ENCODE measurements at regions not wholly inside any gene's neighbourhood (a gene's known extent, or its start where the extent isn't known, plus 50 kb on each side); places are given as distances from the start of the nearest gene placed in this dataset.

DNA sequence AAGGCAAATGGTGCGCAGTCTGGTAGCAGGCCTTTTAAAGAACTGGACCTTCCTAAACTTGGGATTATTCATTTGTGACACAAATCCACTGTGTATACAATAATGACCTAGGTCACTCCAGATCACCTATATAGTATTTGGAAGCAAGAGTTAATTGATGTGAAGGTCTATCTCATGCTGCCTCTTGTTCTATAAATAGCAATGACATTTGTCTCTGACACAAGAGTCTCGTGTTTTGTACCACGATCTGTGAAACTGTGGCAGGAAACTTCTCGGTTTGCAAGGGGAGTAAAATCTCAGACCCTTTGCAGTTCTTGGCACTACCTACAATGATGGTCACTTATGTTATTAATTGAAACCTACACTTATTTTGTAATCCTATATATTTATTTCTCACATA lies 1408.4 kb downstream of the PCDH7 start:
- DNase-seq: no peak

DNA sequence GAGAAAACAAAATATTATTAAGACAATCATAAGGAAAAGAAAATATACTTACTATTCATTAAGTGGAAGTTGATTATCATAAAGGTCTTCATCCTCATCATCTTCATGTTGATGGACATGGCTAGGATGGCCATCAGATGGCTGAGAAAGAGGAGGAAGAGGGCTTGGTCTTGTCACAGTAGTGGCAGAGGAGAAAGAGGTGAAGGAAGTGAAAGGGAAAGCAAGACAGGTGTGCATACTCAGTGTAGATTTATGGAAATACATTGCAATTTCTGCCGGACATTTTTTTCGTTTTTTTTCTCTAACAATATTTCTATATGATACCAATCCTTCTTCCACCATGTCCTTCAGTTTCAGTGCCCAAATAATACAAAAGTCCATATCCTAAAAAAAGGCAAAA lies 1409.8 kb downstream of the PCDH7 start:
- DNase-seq: no peak

DNA sequence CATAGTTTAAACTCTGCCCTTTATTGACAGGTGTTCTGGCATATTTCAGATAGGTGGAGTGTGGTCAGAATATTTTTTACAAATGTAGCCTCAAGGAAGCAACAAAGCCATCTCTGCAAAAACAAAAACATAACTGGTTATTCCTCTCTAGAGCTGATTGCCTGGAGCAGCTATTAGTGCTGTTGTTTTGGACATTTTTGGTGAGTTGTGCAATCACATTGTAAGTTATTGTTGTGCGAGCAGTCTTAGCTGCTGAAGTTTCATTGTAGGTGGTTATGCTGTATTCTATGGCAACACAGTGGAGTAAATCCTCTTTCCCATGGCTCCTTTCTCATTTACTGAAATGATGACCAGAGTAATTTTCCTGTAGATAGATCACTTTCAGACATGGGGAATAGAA lies 1413.0 kb downstream of the PCDH7 start:
- no peak for DNase-seq

DNA sequence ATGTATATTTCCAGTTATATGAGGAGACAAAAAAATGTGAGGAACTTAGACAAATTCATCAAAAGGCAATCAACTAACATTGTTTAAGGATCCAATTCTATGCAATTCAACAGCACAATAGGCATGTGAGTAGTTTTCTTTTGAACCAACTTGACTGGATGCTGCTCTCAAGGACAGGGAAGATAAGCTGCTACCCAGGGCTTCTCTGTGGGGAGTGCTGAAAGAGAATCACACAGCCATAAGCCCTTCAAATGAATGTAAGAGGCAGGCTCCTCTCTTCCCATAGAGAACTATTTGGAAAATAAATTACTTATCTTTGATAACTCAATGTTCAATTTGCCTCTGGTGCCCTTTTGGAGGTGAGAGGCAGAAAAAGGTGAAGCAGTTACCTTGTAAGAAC lies 1413.6 kb downstream of the PCDH7 start:
- no peak for DNase-seq

DNA sequence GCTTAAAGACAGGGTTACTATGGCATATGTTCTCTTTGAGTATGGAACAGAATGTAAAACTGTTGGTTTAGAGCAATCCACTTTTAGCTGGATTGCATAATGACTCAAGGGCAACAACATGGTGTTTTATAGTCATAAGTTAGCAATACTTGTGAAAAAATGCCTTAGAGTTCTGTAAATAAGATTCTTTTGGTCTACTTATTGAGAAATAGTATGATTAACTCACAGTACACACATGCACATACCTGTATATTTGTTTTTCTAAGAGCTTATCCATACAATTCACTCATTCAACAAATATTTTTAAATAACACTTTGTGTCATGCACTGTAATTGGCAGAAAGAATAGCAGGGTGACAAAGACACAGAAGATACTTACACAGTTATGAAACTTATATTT lies 1415.5 kb downstream of the PCDH7 start:
- no peak for DNase-seq

DNA sequence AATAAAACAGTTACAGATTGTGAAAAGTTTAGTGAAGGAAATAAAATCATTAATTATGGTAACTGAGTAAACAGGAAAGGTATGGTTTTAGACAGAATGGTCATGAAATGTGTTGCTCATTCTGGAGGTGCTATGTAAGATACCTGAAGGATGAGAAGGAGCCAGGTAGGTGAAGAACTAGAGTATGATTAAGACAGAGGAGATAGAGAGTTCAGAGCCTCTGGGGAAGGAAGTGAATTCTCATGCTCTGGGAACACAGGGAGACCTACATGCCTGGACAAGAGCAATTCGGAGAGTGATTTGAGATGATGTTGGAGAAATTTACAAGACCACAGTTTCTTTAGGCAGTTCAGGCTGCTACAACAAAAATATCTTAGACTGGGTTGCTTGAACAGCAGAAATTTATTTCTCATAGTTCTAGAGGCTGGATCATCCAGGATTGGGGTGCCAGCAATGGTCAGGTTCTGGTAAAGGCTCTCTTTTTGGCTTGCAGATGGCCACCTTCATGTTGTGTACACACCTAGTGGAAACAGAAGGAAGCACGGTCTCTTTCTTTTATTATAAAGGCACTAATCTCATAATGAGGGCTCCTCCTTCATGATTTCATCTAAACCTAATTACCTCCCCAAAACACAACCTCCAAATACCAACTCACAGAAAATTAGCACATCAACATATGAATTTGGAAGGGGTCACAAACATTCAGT lies 1416.1 kb downstream of the PCDH7 start:
- no peak for DNase-seq

DNA sequence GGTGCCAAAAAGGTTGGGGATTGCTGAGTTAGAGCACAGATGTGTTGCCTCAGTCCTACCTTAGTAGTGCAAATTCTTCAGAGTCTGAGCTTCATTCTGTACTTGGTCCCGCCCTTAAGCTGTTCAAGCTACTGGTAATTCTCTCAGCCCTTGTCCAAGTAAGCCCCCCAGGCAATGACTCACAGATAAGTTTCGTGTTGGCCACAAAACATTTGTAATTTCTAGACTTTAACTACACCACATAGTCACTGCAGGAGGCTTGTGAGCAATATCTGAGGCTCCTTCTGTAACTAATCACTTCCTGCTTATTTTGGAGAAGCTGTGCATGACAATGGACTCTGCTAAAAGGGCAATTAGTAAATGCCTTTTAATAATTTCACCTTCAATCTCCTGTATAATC lies 1420.5 kb downstream of the PCDH7 start:
- no peak for DNase-seq

DNA sequence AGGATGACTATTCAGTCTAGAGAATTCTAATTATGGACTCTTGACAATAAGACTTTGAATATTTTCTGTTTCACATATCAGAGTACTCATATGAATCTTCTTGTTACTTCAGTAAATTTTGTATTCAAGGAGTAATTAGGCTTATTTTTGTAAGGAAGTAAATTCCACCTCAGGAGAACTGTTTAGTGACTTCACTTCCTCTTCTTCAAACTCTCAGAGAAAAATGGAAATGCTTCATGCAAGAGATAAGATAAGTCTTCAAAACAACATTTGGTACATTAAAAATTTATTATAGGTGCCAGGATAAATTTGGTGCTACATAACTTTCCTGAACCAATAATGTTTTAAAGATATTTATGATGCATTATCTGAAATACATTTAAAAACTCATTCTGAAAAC lies 1421.9 kb downstream of the PCDH7 start:
- no peak for DNase-seq

DNA sequence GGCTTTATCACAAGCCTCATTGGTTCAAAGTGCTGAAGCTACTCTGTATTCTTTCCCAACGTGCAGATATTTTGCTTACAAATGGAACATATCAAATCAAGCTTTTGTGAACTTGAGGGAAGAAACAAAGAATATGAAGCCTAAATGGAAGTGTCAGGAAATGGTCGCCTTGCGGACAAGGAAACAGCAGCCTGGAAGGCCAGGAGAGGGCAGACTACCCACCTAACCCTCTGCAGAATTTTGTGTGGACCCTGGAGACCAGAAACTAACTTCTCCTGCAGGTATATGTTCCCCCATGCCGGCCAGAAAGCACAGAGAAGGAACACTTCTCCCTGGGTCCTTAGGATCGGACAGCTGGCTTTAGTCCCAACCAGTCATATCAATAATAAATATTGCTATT lies 1425.8 kb downstream of the PCDH7 start:
- no peak for DNase-seq

DNA sequence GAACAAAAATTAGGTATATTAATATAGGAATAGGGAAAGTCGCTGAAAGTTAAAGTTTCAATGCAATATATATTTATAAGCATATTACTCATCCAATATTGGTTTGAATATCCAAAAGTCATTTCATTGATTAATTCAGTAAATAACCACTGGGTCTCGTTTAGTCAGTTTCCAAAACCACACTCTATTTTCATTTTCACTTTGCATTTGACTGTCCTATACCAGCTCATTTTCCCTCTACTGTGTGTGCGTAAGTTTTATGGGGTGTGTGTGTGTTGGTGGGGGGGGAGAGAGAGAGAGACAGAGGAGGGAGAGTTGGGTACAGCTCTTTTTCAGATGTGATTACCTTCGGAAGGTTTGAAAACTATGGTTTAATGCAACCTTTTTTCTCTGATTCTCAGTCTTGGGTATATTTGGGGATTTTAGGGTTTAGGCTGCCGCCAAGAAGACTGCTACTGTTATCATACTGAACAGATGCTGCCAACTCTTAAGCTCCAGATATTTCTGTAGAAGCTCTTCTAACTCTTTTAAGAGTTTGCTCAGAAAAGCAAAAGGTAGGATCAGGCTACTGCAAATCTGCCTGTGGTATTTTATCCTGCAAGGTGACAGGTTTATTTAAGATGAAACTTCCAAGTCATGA lies 1427.4 kb downstream of the PCDH7 start:
- DNase-seq: no peak

DNA sequence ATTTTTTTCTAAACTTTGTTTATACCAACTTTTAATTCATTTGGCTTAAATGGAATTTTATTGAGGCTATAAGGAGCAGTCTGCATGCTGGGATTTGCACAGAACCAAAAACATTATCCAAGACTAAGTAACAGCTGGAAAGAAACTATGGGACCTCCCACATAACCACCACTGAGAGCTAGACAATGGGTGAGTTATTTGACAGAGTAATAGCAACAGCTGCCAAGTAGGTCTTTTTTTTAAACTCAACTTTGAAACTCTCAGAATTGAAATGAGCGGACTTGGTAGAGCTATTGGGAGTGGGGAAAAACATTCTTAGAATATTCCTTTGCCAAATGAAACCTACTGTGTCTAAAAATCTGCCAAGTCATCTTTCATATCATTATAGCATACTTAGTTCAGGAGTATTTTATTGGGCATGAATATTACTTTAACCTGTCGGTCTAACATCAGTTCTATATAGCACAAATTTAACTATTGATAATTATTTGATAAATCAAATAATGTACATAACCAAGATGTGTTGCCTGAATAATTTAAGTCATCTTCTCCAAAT lies 1428.0 kb downstream of the PCDH7 start:
- no peak for DNase-seq

DNA sequence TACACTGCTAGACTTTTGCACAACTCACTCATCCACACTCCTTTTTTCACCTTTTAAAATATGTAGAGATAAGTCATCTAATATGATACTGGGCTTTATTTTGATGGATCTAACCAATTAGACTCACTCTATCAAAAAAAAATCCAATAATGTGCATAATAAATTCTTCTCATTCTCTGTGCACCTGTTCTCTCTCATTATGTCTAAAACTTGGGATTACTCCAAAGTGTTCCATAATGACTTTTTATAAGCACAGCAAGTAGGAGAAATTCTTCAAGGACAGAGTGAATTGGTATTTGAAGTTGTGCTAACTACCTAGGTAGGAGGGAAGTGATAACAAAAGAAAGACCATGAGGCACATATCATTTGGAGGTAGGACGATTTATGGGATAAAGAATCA lies 1438.8 kb downstream of the PCDH7 start:
- no peak for DNase-seq

DNA sequence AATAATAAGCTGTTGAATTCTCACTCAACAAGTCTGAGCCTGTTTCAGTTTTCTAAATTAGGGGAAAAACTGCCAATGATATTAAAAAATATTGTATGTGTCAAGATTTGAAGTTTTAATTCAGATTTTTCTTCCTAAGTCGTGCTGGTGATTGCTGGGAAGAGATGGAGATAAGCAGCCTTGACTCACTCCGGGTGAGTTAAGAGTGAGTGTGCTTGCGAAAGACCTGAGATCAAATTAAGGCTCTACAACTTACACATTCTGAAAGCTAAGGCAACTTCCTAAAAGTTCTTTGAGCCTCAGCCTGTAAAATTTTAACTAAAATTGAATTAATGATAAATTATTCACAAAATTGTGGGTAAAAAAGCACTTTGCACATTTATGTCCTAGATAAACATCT lies 1441.2 kb downstream of the PCDH7 start:
- DNase-seq: no peak

DNA sequence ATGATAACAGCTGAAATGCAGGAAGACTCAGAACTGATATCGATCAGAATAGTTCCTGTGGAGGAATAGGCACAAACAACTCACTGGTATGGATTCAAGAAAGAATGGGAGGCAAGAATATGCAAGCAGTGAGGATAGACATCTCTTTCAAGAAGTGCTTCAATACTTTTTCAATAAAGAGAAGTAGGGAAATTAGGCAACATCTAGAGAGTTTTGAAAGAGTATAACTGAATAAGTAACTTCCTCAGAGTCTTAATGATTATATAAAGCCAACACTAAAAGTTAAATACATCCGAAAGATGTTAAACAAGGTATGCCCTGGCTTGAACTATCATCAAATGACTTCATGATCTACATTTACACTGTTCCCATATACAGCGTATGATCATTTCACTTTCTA lies 1443.0 kb downstream of the PCDH7 start:
- DNase-seq: no peak

DNA sequence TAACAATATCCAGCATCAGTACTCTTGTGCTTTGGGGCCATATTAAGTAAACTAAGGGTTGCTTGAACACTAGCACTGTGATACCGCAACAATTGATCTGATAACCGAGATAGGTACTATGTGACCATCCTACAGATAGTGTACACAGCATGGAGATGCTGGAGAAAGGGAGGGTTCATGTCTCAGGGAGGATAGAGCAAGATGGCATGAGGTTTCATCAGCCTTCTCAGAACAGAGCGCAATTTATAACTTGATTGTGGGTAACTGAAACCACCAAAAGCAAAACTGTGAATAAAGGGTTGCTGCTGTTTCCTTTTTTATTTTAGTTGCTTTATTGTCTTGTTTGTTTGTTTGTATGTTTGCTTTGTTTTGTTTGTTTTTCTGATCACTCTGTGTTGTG lies 1449.7 kb downstream of the PCDH7 start:
- DNase-seq: no peak

DNA sequence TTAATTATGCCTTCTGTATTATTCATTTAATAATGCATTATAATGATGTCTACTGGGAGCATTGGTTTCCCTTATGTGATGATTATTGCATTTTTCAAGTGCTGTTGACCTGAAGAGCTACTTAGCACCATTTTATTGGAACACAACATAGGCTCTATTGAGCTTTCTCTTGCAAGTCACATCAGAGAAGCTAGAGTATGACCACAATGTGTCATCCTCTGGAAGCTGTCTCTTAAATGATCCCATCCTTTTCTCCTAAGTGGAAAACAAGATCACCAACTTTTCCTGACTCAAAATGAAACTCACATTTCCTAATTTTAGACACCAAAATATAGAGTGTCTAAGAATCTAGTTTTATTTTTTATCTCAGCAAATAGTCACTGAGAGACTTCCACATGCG lies 1451.9 kb downstream of the PCDH7 start:
- no peak for DNase-seq

DNA sequence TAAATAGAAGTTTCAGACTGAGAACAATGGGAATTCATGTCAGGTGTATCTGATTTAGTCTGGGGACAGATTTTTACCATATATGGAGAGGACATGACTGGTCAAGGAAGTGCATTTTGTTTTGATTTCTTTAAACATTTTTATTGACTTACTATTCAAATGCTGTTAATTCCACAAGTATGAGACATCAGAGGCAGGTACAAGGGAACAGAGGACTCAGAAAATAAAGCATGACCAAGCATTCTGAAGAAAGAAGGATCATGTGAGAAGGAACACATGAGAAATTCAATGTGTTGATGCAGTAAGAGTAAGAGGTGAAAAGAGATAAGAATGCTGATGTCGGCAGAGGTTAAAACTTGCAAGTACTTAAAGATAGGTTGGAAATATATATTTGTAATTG lies 1452.6 kb downstream of the PCDH7 start:
- no peak for DNase-seq

DNA sequence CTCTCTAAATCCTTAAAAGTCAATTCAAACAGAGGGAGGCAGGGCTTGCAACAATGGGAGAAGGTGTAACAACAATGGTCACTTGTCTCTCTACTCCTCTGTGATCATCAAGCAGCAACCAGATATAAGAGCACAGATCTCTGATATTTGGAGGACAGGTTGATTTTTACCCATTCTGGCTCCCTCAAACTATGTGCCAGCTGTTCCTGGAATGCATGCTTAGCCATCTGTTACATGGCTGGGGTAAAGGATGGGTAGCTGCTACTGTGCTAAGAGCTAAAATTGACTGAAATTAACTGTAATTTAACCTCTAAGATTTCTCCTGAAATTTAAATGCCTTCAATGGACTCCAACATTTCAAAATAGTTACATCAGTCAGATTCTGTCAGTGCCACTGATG lies 1459.9 kb downstream of the PCDH7 start:
- no peak for DNase-seq

DNA sequence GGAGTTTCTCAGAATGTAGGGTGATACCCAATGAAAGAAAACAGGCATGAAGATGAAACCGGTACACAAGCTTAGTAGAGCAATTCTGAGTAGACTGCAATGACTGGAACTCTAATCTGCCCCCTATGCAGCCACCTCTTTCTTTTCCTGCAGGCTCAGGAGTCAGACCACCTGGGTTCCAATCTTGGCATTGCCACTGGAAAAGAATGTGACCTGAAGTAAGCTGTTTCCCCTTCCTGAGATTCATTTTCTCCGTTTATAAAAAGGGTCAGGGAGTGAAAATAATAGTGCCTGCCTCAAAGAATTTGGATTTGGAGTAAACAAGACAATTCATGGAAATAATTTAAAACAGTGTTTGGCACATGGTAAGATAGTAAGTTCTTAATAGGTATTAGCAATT lies 1464.0 kb downstream of the PCDH7 start:
- DNase-seq: no peak

DNA sequence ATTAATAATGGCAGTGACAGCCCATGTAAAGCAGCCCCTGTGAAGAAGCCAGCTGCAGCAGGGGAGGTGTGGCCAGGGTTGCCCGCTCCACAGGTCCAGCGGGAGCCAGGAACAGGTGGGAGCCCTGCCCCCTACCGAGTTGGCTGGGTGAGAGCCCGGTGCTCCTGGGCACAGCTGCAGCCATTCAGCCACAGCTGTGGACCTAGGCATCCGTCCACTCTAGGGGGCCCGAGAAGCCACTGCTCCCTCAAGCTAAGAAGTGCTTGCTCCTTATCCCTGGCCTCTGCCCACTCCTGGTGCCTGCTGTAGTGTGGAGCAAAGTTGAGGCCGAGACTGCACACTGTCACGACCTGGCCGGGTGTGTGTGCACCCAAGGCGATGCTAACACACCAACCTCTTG lies 1469.0 kb downstream of the PCDH7 start:
- DNase-seq: no peak

DNA sequence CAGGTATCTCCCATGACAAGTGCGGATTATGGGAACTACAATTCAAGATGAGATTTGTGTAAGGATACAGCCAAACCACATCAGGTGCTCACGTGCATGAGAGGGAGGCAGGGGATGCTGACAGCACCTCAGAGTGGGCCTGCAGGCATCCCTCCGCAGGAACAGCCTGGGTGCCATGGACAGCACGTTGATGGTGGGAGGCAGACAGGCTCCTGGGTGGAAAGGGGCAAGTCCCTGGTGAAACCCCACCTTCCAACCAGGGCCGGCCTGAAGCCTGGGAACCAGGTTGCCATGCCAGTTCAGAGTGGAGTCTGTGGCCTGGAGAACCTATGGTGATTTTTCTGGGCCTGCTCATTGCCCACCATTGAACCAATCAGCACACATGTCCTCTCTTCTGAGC lies 1469.6 kb downstream of the PCDH7 start:
- no peak for DNase-seq

DNA sequence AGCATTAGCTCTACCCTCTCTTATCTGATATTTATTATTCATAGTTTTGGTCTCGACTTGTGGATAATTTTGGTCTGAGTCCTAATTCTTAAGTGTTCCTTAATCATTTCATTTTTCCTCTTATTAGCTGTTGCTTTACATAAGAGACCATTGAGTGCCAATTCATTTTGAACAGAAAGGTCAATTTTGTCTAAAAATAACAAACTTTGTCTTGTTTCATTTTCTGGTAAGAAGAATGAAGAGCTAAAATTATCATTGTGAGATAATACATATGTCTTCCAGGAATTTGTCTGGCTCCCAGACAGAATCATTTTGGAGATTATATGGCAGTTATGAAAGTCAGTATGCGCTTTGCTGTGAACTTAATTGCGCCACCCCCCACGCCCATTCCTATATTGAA lies 1471.8 kb downstream of the PCDH7 start:
- no peak for DNase-seq

DNA sequence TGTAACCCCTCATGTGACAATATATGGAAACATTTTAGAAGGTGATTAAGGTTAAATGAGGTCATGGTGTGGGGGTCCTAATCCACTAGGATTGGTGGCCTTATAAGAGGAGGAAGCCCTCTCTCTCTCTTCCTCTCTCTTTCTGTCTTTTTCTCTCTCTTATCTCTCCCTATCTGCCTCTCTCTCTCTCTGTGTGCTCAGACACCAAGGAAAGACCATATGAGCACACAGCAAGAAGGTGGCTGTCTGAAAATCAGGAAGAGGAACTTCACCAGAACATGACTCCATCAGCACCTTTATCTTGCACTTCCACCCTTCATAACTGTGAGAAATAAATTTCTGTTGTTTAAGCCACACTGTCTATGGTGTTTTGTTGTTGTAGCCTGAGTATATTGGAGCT lies 1472.2 kb downstream of the PCDH7 start:
- DNase-seq: no peak

DNA sequence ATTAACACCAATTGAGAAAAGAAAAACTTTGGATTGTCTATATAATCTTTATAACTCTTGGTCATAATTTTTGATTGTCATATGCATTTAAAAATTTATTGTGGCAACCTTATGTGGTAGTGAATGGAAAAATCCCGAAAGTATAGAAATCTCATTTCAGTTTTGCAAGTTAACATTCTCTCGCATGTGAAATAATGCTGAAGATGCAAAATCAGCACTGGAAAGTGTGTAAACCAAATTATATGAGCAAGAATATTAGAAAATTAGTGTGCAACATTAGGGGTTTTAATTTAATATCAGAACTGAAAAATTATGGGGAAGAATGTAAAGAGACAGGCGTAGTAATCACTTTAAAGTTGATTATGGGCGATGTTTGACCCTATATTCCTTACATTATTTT lies 1472.8 kb downstream of the PCDH7 start:
- DNase-seq: no peak

All from NCI-H1436 treated with DMSO at 0.1 percent for 48 hours (cell line).